Mucosa of descending colon (tissue), 3 donors: ENCODE measurements at regions not wholly inside any gene's neighbourhood (a gene's known extent, or its start where the extent isn't known, plus 50 kb on each side); places are given as distances from the start of the nearest gene placed in this dataset.

Source experiments
- ATAC-seq: fragments of 200-7000 bp; cut with Tn5 transposase; one replicate; pipeline ENCODE4 v1.9.1; 2020; ENCODE audit warnings: mild to moderate bottlenecking, moderate library complexity
- DNase-seq, 3 donors: peaks; one replicate each; pipeline ENCODE4 v3.0.0-alpha.2; 2020
- H3K36me3 ChIP-seq: fragments of 200-600 bp; one replicate; pipeline ENCODE4 v1.8.0; 2021; ENCODE audit warnings: low read depth, mild to moderate bottlenecking
- H3K4me1 ChIP-seq: fragments of 200-600 bp; one replicate; pipeline ENCODE4 v1.8.0; 2021; ENCODE audit warnings: low read depth, mild to moderate bottlenecking
- H3K4me3 ChIP-seq: fragments of 200-600 bp; one replicate; pipeline ENCODE4 v1.8.0; 2021; ENCODE audit warnings: mild to moderate bottlenecking
- H3K9me3 ChIP-seq: fragments of 200-600 bp; one replicate; pipeline ENCODE4 v1.8.0; 2021; ENCODE audit warnings: mild to moderate bottlenecking
- intact Hi-C, 2 donors: fragments of 100-400 bp; cut with DNase I in 1 of 2; cut with micrococcal nuclease in 1 of 2; formaldehyde crosslinking; loops; one replicate each; pipeline versions ENCODE4 v1.11.0 to v1.11.1; 2022; cut with DNase I, micrococcal nuclease
- TF ChIP-seq, protein P1 (sequence below): fragments of 200-600 bp; IDR thresholded peaks from one replicate; pipeline ENCODE4 v1.8.0; 2022; ENCODE audit warnings: antibody characterized with exemption, mild to moderate bottlenecking
- donor health status: DM: no; HTN: no; CAD: no; lungs with moderate emphysema.
- donor health status: DM: no; HTN: no; CAD: no.
- donor health status: DM: no; HTN: yes; CAD: no.

DNA sequence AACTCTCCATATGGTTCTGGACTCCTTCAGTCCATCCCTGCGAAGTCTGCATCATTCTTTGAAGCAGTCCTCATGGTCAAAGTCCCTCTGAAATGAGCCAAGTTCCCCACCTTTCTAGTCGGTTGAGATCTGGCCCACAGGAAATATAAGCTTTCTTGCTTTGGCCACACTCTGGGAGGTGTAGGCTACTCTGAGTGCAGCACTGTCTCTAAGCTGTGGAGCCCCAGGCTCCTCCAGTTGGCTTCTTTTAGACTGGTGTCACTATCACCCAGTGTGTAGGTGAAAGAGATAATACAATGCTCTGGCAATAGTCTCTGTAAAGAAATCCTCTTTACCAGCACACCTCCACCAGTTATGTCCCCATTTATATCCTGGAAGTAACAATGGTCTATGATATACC, 486.5 kb upstream of the KLF12 start:
- TF ChIP-seq, protein P1, sequence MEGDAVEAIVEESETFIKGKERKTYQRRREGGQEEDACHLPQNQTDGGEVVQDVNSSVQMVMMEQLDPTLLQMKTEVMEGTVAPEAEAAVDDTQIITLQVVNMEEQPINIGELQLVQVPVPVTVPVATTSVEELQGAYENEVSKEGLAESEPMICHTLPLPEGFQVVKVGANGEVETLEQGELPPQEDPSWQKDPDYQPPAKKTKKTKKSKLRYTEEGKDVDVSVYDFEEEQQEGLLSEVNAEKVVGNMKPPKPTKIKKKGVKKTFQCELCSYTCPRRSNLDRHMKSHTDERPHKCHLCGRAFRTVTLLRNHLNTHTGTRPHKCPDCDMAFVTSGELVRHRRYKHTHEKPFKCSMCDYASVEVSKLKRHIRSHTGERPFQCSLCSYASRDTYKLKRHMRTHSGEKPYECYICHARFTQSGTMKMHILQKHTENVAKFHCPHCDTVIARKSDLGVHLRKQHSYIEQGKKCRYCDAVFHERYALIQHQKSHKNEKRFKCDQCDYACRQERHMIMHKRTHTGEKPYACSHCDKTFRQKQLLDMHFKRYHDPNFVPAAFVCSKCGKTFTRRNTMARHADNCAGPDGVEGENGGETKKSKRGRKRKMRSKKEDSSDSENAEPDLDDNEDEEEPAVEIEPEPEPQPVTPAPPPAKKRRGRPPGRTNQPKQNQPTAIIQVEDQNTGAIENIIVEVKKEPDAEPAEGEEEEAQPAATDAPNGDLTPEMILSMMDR, result no peak
- Histone ChIP-seq H3K4me1 (no peaks in the 10 kb centered on the region), H3K4me3 (no peak overlapping the region), H3K36me3 (no peaks in the 10 kb centered on the region), H3K9me3 (no peaks in the 10 kb centered on the region)
- no peak for ATAC-seq
- no peak for DNase-seq
- intact Hi-C loops, result no loop called here

- TF ChIP-seq, protein P1, result no peak
- no peak for DNase-seq
- intact Hi-C loops, result no loop called here
- Histone ChIP-seq H3K4me3 (no peak overlapping the region), H3K9me3 (no peaks in the 10 kb centered on the region), H3K36me3 (no peaks in the 10 kb centered on the region), H3K4me1 (no peaks in the 10 kb centered on the region)
- no peak for ATAC-seq
Measured at GRCh38 chr13:74620308-74620707, 486.1 kb upstream of the KLF12 start.

- intact Hi-C loops, result no loop called here
- H3K4me1 ChIP-seq, result no peaks in the 10 kb centered on the region
- ATAC-seq, result no peak
- TF ChIP-seq, protein P1, result no peak
- no peak for DNase-seq
- H3K36me3 ChIP-seq, result no peaks in the 10 kb centered on the region
- H3K9me3 ChIP-seq, result peaks cover 2% of the 10 kb centered on the region
- no peak overlapping the region for H3K4me3 ChIP-seq
Measured at GRCh38 chr13:74597526-74597925, 463.3 kb upstream of the KLF12 start.

GRCh38 chr13:74596691-74597090, 462.5 kb upstream of the KLF12 start:
- H3K9me3 ChIP-seq, result peaks cover 2% of the 10 kb centered on the region
- TF ChIP-seq, protein P1, result no peak
- no peaks in the 10 kb centered on the region for H3K36me3 ChIP-seq
- H3K4me1 ChIP-seq, result no peaks in the 10 kb centered on the region
- DNase-seq (no peak), ATAC-seq (no peak)
- intact Hi-C loops, result no loop called here
- H3K4me3 ChIP-seq, result no peak overlapping the region

DNA sequence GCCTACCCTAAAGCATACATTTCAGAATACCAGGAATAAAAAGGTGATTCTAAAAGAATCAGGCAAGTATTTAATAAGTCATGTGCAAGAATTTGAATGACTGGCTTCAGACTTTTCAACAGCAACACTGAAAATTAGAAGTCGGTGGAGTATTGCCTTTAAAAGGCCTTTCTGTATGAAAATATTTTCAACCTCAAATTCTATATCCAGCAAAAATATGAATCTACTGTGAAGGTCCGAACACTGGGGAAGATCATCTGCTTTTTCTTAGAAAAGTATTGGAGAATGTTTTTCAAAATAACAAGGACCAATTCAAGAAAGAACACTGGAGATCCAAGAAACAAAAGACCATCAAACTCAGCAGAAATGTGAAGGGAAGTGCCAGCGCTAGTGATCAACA, 459.5 kb upstream of the KLF12 start:
- Histone ChIP-seq H3K4me3 (no peak overlapping the region), H3K4me1 (no peaks in the 10 kb centered on the region), H3K36me3 (no peaks in the 10 kb centered on the region), H3K9me3 (peaks cover 2% of the 10 kb centered on the region)
- TF ChIP-seq, protein P1, result no peak
- ATAC-seq, result no peak
- intact Hi-C loops, result no loop called here
- DNase-seq, result no peak

DNA sequence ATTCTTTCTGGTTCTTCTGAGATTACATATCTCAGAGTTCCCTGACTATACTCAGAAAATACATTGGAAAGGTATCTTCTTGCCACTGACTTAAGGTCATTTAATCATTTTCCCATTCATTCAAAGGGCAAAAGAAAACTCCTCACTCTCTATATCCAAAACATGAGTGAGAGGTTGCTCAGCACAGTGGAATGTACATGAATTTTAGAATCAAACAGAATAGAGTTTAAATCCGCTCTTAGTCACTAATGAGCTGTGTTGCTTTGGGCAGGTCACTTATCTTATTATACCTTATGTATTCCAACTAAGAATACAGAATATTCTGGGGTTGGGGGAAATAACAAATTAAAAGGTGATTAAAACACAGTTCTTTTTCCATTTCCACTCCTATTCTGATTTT, 452.6 kb upstream of the KLF12 start:
- DNase-seq (no peak), ATAC-seq (no peak)
- Histone ChIP-seq H3K4me3 (no peak overlapping the region), H3K36me3 (no peaks in the 10 kb centered on the region), H3K4me1 (no peaks in the 10 kb centered on the region), H3K9me3 (no peaks in the 10 kb centered on the region)
- intact Hi-C loops, result no loop called here
- TF ChIP-seq, protein P1, result no peak
